ENCODE measurements at regions not wholly inside any gene's neighbourhood (a gene's known extent, or its start where the extent isn't known, plus 50 kb on each side); places are given as distances from the start of the nearest gene placed in this dataset.
"Not testable (repeated sequence)": the region's sequence is repeated elsewhere in the genome, so short reads cannot be mapped to it uniquely, and the experiment has no call there.

DNA sequence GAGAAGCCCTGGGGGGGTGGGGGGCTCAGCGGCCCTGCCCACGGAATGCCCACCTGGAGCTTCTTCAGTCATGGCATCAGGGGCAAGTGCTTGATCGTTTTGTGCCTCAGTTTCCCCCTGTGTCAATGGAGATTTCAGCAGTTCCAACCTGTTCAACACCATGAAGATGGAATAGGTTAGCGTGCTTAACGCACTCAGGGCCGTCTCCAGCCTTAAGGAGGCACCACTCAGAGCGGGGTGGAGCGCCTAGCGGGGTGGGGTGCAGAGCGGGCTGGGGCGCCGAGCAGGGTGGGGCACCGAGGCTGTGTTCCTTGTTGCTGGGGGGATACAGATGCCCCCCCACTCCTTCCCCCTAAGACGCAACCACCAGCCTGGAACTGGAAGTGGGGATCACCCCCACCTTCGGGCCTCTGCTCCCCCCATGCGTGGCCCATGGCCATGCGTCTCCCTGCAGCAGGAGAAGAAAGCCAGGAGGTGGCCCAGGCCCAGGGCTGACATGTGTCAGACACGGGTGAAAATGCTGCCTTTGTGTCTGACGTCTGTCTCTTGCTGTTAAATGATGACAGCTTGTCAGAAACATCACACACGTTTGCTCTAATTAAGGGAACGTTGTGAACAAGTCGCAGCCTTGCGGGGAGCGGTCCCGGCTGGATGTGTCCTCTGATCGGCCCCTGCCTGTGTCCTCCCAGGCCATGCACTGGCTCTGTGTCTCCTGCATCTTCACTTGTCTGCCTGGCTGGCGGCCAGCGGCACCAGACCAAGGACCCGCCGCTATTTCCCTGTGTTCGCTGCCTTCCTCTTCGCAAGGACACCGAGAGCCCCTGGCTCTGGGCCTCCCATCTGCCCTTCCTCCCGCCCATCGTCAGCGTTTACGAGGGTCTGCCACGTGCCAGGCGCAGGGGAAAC is 192.1 kb downstream of the BANP start:
- H3K27ac ChIP-seq (ENCODE audit: low read depth, low read length, poor library complexity, severe bottlenecking); intact Hi-C loops (cut with micrococcal nuclease; ENCODE audit: unreplicated experiment); BruUV-seq (replicated peaks): not testable (repeated sequence)

GRCh38 chr16:88144028-88144511 is 192.8 kb downstream of the BANP start:
- H3K9me2 ChIP-seq (ENCODE audit: insufficient read depth, low read length): no peaks in the 10 kb centered on the region
- no peak overlapping the region for H2AFZ ChIP-seq (ENCODE audit: low read length)

More for the DNA sequence above, 192.1 kb downstream of the BANP start:
- H4K20me1 ChIP-seq (ENCODE audit: insufficient read depth, low read length); H3K4me1 ChIP-seq (ENCODE audit: insufficient read depth, low read length, poor library complexity, severe bottlenecking); H3K36me3 ChIP-seq (ENCODE audit: insufficient read depth, low read length); H3K9me3 ChIP-seq (ENCODE audit: low read length); DNase-seq (ENCODE audit: low spot score); H3K79me2 ChIP-seq (ENCODE audit: insufficient read depth, low read depth, low read length); H3K9me2 ChIP-seq (ENCODE audit: insufficient read depth, low read length); CTCF ChIA-PET (ENCODE audit: unreplicated experiment); H3K4me3 ChIP-seq (ENCODE audit: low read depth, low read length, poor library complexity, severe bottlenecking); H3K4me2 ChIP-seq (ENCODE audit: low read length); POLR2A ChIA-PET; H2AFZ ChIP-seq (ENCODE audit: low read length): not testable (repeated sequence)

GRCh38 chr16:88145376-88145775 is 194.1 kb downstream of the BANP start:
- H3K27ac ChIP-seq (ENCODE audit: low read depth, low read length, poor library complexity, severe bottlenecking); CTCF ChIA-PET (ENCODE audit: unreplicated experiment); H3K4me2 ChIP-seq (ENCODE audit: low read length); H4K20me1 ChIP-seq (ENCODE audit: insufficient read depth, low read length); POLR2A ChIA-PET; H3K4me1 ChIP-seq (ENCODE audit: insufficient read depth, low read length, poor library complexity, severe bottlenecking); H2AFZ ChIP-seq (ENCODE audit: low read length); H3K79me2 ChIP-seq (ENCODE audit: insufficient read depth, low read depth, low read length); intact Hi-C loops (cut with micrococcal nuclease; ENCODE audit: unreplicated experiment); H3K36me3 ChIP-seq (ENCODE audit: insufficient read depth, low read length); H3K4me3 ChIP-seq (ENCODE audit: low read depth, low read length, poor library complexity, severe bottlenecking); H3K9me3 ChIP-seq (ENCODE audit: low read length); H3K9me2 ChIP-seq (ENCODE audit: insufficient read depth, low read length); DNase-seq (ENCODE audit: low spot score); BruUV-seq (replicated peaks): not testable (repeated sequence)

More at GRCh38 chr16:88144028-88144511, 192.8 kb downstream of the BANP start:
- no peaks in the 10 kb centered on the region for H3K9me3 ChIP-seq (ENCODE audit: low read length)
- DNase-seq (ENCODE audit: low spot score): no peak
- no peak overlapping the region for H3K27ac ChIP-seq (ENCODE audit: low read depth, low read length, poor library complexity, severe bottlenecking)
- TF ChIP-seq EZH2phosphoT487 (IDR thresholded peaks at IDR 0.05; ENCODE audit: borderline replicate concordance, low read depth, low read length) (no peak), CTCF (conservative IDR thresholded peaks at IDR 0.05; ENCODE audit: low read length) (no peak)
- H3K4me1 ChIP-seq (ENCODE audit: insufficient read depth, low read length, poor library complexity, severe bottlenecking): no peaks in the 10 kb centered on the region
- ChIA-PET CTCF (ENCODE audit: unreplicated experiment) (no interaction called here), POLR2A (no interaction called here)
- no TSS peak for BruUV-seq (replicated peaks)
- no peak overlapping the region for H3K4me3 ChIP-seq (ENCODE audit: low read depth, low read length, poor library complexity, severe bottlenecking)
- H3K79me2 ChIP-seq (ENCODE audit: insufficient read depth, low read depth, low read length): no peaks in the 10 kb centered on the region
- no peak overlapping the region for H3K4me2 ChIP-seq (ENCODE audit: low read length)
- H4K20me1 ChIP-seq (ENCODE audit: insufficient read depth, low read length): no peaks in the 10 kb centered on the region
- intact Hi-C loops (cut with micrococcal nuclease; ENCODE audit: unreplicated experiment): no loop called here
- H3K36me3 ChIP-seq (ENCODE audit: insufficient read depth, low read length): no peaks in the 10 kb centered on the region

DNA sequence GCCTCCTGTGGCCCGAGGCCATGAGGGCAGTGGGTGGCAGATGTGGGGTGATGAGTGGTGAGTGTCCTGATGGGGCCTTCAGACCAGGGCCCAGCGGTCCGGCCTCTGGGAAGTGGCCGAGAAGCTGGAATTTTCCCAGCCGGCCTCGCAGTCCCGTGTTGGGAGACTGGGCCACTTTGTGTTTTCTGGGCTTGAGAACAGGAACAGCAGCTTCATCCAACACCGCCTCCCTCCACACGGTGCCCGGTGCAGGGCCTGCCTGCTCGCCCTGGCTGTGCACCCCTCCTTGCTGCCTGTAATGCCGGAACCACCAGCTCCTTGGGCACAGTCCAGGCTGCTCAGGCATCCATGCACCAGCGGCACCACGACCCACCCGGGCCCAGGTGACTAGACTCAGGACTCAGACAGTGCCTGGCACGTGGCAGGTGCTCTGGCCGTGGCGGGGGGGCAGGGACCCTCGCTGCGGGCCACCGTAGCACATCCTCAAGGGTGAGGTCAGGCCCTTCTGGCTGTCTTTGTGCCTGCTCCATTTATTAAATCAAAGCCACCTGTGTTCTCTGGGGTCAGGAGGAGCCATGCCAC is 194.7 kb downstream of the BANP start:
- H4K20me1 ChIP-seq (ENCODE audit: insufficient read depth, low read length); POLR2A ChIA-PET; H3K27ac ChIP-seq (ENCODE audit: low read depth, low read length, poor library complexity, severe bottlenecking); CTCF ChIA-PET (ENCODE audit: unreplicated experiment); H3K4me3 ChIP-seq (ENCODE audit: low read depth, low read length, poor library complexity, severe bottlenecking); BruUV-seq (replicated peaks); DNase-seq (ENCODE audit: low spot score); H2AFZ ChIP-seq (ENCODE audit: low read length); H3K79me2 ChIP-seq (ENCODE audit: insufficient read depth, low read depth, low read length); H3K4me1 ChIP-seq (ENCODE audit: insufficient read depth, low read length, poor library complexity, severe bottlenecking); intact Hi-C loops (cut with micrococcal nuclease; ENCODE audit: unreplicated experiment); H3K4me2 ChIP-seq (ENCODE audit: low read length); H3K36me3 ChIP-seq (ENCODE audit: insufficient read depth, low read length); H3K9me3 ChIP-seq (ENCODE audit: low read length); H3K9me2 ChIP-seq (ENCODE audit: insufficient read depth, low read length): not testable (repeated sequence)

DNA sequence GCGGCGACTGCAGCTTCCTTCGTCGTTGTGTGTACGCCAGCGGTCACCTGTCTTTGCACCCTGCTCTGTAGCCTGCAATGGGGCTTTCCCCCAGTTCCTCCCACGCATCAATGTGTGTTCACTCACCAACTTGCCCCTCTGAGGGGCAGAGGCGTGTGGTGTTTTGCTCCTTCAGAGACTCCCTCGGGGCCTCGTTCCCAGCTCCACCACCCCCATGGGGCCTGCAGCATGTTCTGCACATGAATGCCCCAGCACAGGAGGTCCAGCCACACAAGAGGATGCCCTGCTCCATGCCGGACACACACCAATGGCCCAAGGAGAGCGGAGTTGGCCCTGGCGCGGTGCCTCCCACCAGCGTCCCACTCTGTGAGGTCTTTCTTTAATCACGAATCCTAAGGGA is 196.8 kb downstream of the BANP start:
- H3K4me2 ChIP-seq (ENCODE audit: low read length); H3K27ac ChIP-seq (ENCODE audit: low read depth, low read length, poor library complexity, severe bottlenecking); H3K9me2 ChIP-seq (ENCODE audit: insufficient read depth, low read length); H2AFZ ChIP-seq (ENCODE audit: low read length); H3K79me2 ChIP-seq (ENCODE audit: insufficient read depth, low read depth, low read length); H3K36me3 ChIP-seq (ENCODE audit: insufficient read depth, low read length); intact Hi-C loops (cut with micrococcal nuclease; ENCODE audit: unreplicated experiment); H4K20me1 ChIP-seq (ENCODE audit: insufficient read depth, low read length); DNase-seq (ENCODE audit: low spot score); H3K4me3 ChIP-seq (ENCODE audit: low read depth, low read length, poor library complexity, severe bottlenecking); BruUV-seq (replicated peaks); H3K9me3 ChIP-seq (ENCODE audit: low read length); H3K4me1 ChIP-seq (ENCODE audit: insufficient read depth, low read length, poor library complexity, severe bottlenecking); POLR2A ChIA-PET; CTCF ChIA-PET (ENCODE audit: unreplicated experiment): not testable (repeated sequence)

All from OCI-LY7 (cell line).